Mucosa of stomach (tissue), 1 donor: ENCODE measurements at regions not wholly inside any gene's neighbourhood (a gene's known extent, or its start where the extent isn't known, plus 50 kb on each side); places are given as distances from the start of the nearest gene placed in this dataset.

ENCODE experiments used
- H3K27me3 ChIP-seq: one replicate; pipeline ENCODE4 v1.7.0; 2013; ENCODE audit warnings: mild to moderate bottlenecking, low read length; ENCODE audit not compliant: control insufficient read depth, insufficient read depth
- H3K36me3 ChIP-seq: one replicate; pipeline ENCODE4 v1.7.0; 2013; ENCODE audit warnings: low read length; ENCODE audit not compliant: control insufficient read depth, insufficient read depth
- H3K4me1 ChIP-seq: one replicate; pipeline ENCODE4 v1.7.0; 2013; ENCODE audit warnings: mild to moderate bottlenecking, low read length; ENCODE audit not compliant: control insufficient read depth, insufficient read depth
- H3K4me3 ChIP-seq: one replicate; pipeline ENCODE4 v1.7.0; 2013; ENCODE audit warnings: low read length
- H3K9ac ChIP-seq: one replicate; pipeline ENCODE4 v1.7.0; 2013; ENCODE audit warnings: mild to moderate bottlenecking, low read length, moderate library complexity
- H3K9me3 ChIP-seq: one replicate; pipeline ENCODE4 v1.7.0; 2013; ENCODE audit warnings: mild to moderate bottlenecking, low read length, moderate library complexity; ENCODE audit not compliant: control insufficient read depth
- donor health status: Pancreatic carcinoma.

DNA sequence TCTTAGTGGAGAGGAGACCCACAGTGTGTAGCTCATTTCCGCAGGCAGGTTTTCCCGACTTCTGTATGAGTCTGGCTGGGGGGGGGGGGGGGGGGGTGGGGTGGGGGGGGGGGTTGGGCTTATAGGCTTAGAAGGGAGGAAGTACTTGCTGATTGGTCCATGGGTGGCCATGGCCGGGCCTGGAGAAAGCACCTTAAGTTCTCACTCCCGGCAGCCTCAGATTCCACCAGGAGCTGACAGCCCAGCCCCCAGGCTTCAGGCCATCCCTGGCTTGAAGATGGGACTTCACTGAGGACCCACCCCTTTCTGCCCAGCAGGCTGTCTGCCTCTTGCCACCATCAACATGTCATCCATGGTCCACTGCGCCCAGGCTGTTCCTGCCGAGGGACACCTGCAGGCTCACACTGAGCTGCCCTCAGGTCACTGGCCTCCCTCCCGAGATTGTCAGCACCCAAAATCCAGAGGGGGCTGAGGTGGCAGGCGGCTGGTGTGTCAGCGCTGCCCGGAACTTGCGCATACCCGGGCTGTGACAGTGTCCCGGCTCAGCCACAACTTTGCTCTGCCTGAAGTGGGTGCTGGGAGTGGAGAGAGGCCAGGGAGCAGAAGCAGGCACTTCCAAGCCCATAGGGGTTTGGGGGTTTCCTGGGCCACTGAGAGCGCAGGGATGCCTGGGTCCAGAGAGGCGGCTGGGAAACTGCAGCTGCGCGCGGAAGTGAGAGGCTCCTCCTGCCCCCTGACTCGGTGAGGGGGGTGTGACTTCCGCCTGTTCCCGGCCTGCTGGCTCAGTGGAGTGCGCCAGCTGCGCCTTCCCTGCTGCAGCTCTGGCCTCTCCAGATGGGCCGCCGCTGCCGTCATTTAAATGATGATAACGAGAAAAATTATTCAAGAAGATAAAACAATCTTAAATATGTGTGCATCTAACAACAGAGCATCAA, 256.1 kb downstream of the RPRM start:
- H3K9me3 ChIP-seq: no peaks in the 10 kb centered on the region
- H3K9ac ChIP-seq: no peak overlapping the region
- no peak overlapping the region for H3K4me3 ChIP-seq
- H3K36me3 ChIP-seq: no peaks in the 10 kb centered on the region
- no peaks in the 10 kb centered on the region for H3K27me3 ChIP-seq
- H3K4me1 ChIP-seq: no peaks in the 10 kb centered on the region

- no peak overlapping the region for H3K9ac ChIP-seq
- no peak overlapping the region for H3K4me3 ChIP-seq
- no peaks in the 10 kb centered on the region for H3K4me1 ChIP-seq
- no peaks in the 10 kb centered on the region for H3K36me3 ChIP-seq
- no peaks in the 10 kb centered on the region for H3K9me3 ChIP-seq
- H3K27me3 ChIP-seq: no peaks in the 10 kb centered on the region
These were observed 257.1 kb downstream of the RPRM start for GRCh38 chr2:153221506-153221905.

DNA sequence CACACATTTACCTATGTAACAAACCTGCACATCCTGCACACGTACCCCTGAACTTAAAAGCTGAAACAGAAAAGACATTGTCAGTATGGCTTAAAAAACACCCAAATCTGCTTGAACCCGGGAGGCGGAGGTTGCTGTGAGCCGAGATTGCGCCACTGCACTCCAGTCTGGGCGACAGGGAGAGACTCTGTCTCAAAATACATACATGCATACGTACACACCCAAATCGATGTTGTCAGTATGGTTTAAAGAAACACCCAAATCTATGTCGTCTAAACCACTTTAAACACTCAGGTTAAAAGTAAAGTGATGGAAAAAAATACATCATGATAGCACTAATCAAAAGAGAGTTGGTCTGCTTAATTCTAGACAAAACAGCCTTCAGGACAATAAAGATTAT, 257.5 kb downstream of the RPRM start:
- Histone ChIP-seq H3K4me3 (no peak overlapping the region), H3K36me3 (no peaks in the 10 kb centered on the region), H3K9ac (no peak overlapping the region), H3K4me1 (no peaks in the 10 kb centered on the region), H3K27me3 (no peaks in the 10 kb centered on the region), H3K9me3 (no peaks in the 10 kb centered on the region)

- Histone ChIP-seq H3K27me3 (no peaks in the 10 kb centered on the region), H3K9me3 (no peaks in the 10 kb centered on the region), H3K9ac (no peak overlapping the region), H3K4me1 (no peaks in the 10 kb centered on the region), H3K4me3 (no peak overlapping the region), H3K36me3 (no peaks in the 10 kb centered on the region)
These were observed 259.7 kb downstream of the RPRM start for GRCh38 chr2:153218851-153219250.

- Histone ChIP-seq H3K9me3 (no peaks in the 10 kb centered on the region), H3K4me3 (no peak overlapping the region), H3K4me1 (no peaks in the 10 kb centered on the region), H3K9ac (no peak overlapping the region), H3K27me3 (no peaks in the 10 kb centered on the region), H3K36me3 (no peaks in the 10 kb centered on the region)
These were observed 264.2 kb downstream of the RPRM start for GRCh38 chr2:153214337-153214736.

DNA sequence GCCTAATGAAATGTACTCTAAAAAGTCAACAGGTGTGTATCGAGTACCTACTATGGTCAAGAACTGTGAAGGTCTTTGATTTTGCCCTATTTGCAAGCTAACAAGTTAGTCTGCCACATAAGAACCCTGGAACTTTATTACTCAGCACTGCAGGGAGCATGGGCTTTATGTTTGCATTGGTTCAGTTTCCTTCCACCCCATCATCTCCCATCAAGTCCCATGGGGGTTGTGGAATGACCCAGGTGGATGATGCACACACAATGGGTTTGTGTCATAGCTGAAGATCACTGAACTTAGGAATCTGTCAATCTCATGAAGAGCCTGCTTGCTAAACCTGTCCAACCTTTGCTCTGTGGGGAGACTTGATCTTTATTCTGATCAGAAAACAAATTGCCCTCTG, 265.5 kb downstream of the RPRM start:
- no peak overlapping the region for H3K9ac ChIP-seq
- H3K4me1 ChIP-seq: no peaks in the 10 kb centered on the region
- H3K27me3 ChIP-seq: no peaks in the 10 kb centered on the region
- no peak overlapping the region for H3K4me3 ChIP-seq
- no peaks in the 10 kb centered on the region for H3K36me3 ChIP-seq
- H3K9me3 ChIP-seq: no peaks in the 10 kb centered on the region

DNA sequence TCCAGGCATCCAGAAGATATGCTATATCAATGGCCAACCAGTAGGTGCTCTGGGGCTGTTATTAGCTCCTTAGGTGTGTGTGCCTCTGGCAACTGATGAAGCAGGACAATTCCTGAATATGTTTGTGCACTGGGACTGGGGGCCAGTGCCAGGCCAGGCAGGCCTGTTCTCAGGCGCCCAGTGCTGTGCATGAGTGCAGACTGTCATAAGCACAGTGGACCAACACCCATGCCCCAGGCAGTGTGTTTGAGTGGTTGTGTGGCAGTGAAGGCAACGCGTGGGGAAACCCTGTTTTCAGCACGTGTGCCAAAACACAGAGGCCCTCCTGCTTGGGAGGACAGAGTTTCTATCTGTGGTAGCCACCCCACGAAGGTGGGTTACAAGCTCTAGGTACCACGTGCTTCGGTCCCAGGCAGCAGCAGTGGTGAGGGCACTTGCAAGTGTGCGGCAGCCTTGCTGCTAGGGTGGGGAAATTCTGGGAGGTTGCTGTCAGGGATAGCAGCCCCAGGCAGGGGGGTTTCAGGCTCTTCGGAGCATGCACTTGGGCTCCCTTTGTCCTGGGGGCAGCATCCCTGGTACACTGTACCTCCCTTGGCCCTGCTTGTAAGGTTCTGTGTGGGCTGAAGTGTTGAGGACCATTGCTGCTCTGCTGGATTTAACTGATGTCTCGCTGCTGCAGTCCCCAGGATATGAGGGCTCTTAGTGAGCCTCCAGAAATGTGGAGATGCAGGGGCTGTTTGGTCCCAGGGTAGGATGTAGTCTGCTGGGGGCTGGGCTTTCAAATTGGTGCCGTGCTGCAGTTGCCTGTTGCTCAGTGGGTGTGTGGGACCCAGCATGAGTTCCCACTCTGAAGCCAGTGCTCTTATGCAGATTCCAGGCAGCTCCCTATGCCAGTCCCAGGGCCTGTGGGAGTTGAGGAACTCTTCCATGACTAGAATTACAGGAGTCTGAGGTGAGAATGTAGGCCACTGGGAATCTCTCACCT, 280.9 kb downstream of the RPRM start:
- H3K4me3 ChIP-seq: no peak overlapping the region
- H3K27me3 ChIP-seq: no peaks in the 10 kb centered on the region
- no peaks in the 10 kb centered on the region for H3K36me3 ChIP-seq
- no peaks in the 10 kb centered on the region for H3K9me3 ChIP-seq
- no peak overlapping the region for H3K9ac ChIP-seq
- H3K4me1 ChIP-seq: no peaks in the 10 kb centered on the region

DNA sequence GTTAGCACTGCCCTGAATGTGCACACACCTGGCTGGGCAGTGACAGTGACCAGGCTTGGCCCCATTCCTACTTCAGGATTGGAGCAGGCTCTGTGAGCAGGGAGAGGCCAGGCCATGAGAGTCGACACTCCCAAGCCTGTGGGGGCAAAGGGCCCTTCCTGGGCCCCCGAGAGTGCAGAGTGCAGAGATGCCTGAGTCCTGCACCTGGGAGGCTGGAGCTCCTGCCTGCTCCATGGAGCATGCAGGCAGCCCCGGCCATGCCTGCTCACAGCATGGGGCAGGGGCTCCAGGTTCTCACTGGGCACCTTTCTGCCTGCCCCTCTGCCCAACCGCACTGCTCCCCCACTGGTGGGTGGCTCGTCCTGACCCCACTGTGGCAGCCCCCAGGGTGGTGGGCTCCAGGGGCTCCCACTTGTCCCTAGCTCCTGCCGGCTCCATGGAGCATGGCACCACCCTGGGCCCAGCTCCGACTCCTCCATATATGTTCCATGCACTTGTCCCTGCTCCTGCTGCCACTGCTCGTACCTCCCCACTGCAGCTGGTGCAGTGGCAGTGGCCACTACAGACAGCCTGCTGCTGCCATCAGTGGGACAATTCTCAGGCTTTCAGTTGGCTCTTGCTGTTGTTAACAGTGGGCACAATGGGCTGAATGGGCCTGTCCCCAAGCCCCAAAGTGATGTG, 282.0 kb downstream of the RPRM start:
- Histone ChIP-seq H3K4me1 (no peaks in the 10 kb centered on the region), H3K27me3 (no peaks in the 10 kb centered on the region), H3K36me3 (no peaks in the 10 kb centered on the region), H3K4me3 (no peak overlapping the region), H3K9ac (no peak overlapping the region), H3K9me3 (no peaks in the 10 kb centered on the region)

- Histone ChIP-seq H3K36me3 (no peaks in the 10 kb centered on the region), H3K4me1 (no peaks in the 10 kb centered on the region), H3K4me3 (no peak overlapping the region)
These were observed 283.2 kb downstream of the RPRM start for GRCh38 chr2:153195342-153195741.

GRCh38 chr2:153189091-153189888, 289.3 kb downstream of the RPRM start:
- no peaks in the 10 kb centered on the region for H3K36me3 ChIP-seq
- H3K4me1 ChIP-seq: no peaks in the 10 kb centered on the region
- H3K9ac ChIP-seq: no peak overlapping the region
- H3K9me3 ChIP-seq: no peaks in the 10 kb centered on the region
- no peak overlapping the region for H3K4me3 ChIP-seq
- H3K27me3 ChIP-seq: no peaks in the 10 kb centered on the region

More at GRCh38 chr2:153195342-153195741, 283.2 kb downstream of the RPRM start:
- no peak overlapping the region for H3K9ac ChIP-seq
- H3K9me3 ChIP-seq: no peaks in the 10 kb centered on the region
- no peaks in the 10 kb centered on the region for H3K27me3 ChIP-seq

- no peaks in the 10 kb centered on the region for H3K27me3 ChIP-seq
- H3K9ac ChIP-seq: no peak overlapping the region
- no peaks in the 10 kb centered on the region for H3K9me3 ChIP-seq
- H3K4me3 ChIP-seq: no peak overlapping the region
- H3K36me3 ChIP-seq: no peaks in the 10 kb centered on the region
- H3K4me1 ChIP-seq: no peaks in the 10 kb centered on the region
These were observed 298.8 kb downstream of the RPRM start for GRCh38 chr2:153179808-153180207.
